Heart left ventricle (tissue), 16 donors: ENCODE measurements at regions not wholly inside any gene's neighbourhood (a gene's known extent, or its start where the extent isn't known, plus 50 kb on each side); places are given as distances from the start of the nearest gene placed in this dataset.

ENCODE experiments used
- ATAC-seq, 4 donors: fragments of 200-7000 bp; cut with Tn5 transposase; one replicate each; pipeline ENCODE4 v1.9.1; 2020 to 2022; ENCODE audit warnings: moderate library complexity in 4 of 4, mild to moderate bottlenecking in 3 of 4, moderate number of reproducible peaks in 1 of 4
- DNase-seq, 5 donors: peaks; one replicate each; pipeline ENCODE4 v3.0.0-alpha.2; 2020
- H3K27ac ChIP-seq, 12 donors: fragments of 200-600 bp; sonication (generic) in 4 of 12; one replicate each; pipeline versions ENCODE4 v1.5.0 to v1.8.0; 2016 to 2022; ENCODE audit warnings: mild to moderate bottlenecking in 2 of 12
- H3K27me3 ChIP-seq, 9 donors: fragments of 200-600 bp; sonication (generic) in 2 of 9; one replicate each; pipeline versions ENCODE4 v1.5.1 to v1.8.0; 2016 to 2022; ENCODE audit warnings: mild to moderate bottlenecking in 3 of 9
- H3K36me3 ChIP-seq, 9 donors: fragments of 200-600 bp; sonication (generic) in 2 of 9; one replicate each; pipeline versions ENCODE4 v1.5.0 to v1.8.0; 2018 to 2022; ENCODE audit warnings: mild to moderate bottlenecking in 2 of 9
- H3K4me1 ChIP-seq, 12 donors: fragments of 200-600 bp; sonication (generic) in 4 of 12; one replicate each; pipeline versions ENCODE4 v1.5.0 to v1.8.0; 2016 to 2022; ENCODE audit warnings: mild to moderate bottlenecking in 3 of 12
- H3K4me3 ChIP-seq, 12 donors: fragments of 200-600 bp; sonication (generic) in 4 of 12; one replicate each; pipeline versions ENCODE4 v1.5.0 to v1.8.0; 2017 to 2022; ENCODE audit warnings: mild to moderate bottlenecking in 9 of 12, moderate library complexity in 4 of 12
- H3K9me3 ChIP-seq, 12 donors: fragments of 200-600 bp; sonication (generic) in 4 of 12; one replicate each; pipeline versions ENCODE4 v1.5.0 to v1.8.0; 2016 to 2022; ENCODE audit warnings: mild to moderate bottlenecking in 1 of 12
- POLR2A ChIP-seq, 2 donors: fragments of 450-650 bp; IDR thresholded peaks; one replicate each; pipeline ENCODE4 v1.6.1; 2017; ENCODE audit warnings: antibody characterized with exemption in 2 of 2, mild to moderate bottlenecking in 2 of 2, moderate library complexity in 2 of 2
- WGBS, 4 donors: extraction: QIAGEN DNeasy Blood & Tissue Kit in 2 of 4; methylation state at CpG; one replicate each; pipeline versions ENCODE4 v1.1.5 to v1.1.7; 2013 to 2018; 5-methylcytosine and 5-hydroxymethylcytosine counted together
- intact Hi-C, 10 donors: fragments of 100-400 bp; cut with DNase I; formaldehyde crosslinking; loops; one replicate each; pipeline versions ENCODE4 v1.11.1 to v1.14.2; 2022
- TF ChIP-seq, protein P1 (sequence below), 12 donors: fragments of 200-600 bp; sonication (generic) in 4 of 12; IDR thresholded peaks; one replicate each; pipeline versions ENCODE4 v1.5.0 to v1.8.0; 2018 to 2022; ENCODE audit warnings: antibody characterized with exemption in 12 of 12, mild to moderate bottlenecking in 5 of 12
- donor health status: ischemic (EF 13 %, LVEDD 7.1; RV severe dilation, severe dysfunction).
- donor health status: healthy with polysubstance abuse.
- donor health status: DM: no; HTN: yes; CAD: no.
- donor health status: DM: no; HTN: no; CAD: no.
- donor health status: ischemic (EF 25% LVEDD 6.9; RV normal size, moderate dysfunction).
- donor health status: ischemic (EF 25% LVEDD 5.7; RV mildly dilated, moderate dysfunction).
- donor health status: healthy.
- donor health status: DM: yes; HTN: yes; CAD: no.
- donor health status: ischemic (EF 35%, LVEDD 5.7; RV mildly dilated, moderate dysfunction).
- donor health status: nonischemic (EF 11% LVEDD 7.7; RV severe dilation, severe dysfunction).
- donor health status: DM: yes; HTN: yes; CAD: no.
- donor health status: PGD.
- donor health status: ischemic (EF 29% LVEDD 5.4; RV normal size, mild dysfunction).
- donor health status: nonischemic (EF 23%, LVEDD 6.1; RV moderate dilation, normal function).

DNA sequence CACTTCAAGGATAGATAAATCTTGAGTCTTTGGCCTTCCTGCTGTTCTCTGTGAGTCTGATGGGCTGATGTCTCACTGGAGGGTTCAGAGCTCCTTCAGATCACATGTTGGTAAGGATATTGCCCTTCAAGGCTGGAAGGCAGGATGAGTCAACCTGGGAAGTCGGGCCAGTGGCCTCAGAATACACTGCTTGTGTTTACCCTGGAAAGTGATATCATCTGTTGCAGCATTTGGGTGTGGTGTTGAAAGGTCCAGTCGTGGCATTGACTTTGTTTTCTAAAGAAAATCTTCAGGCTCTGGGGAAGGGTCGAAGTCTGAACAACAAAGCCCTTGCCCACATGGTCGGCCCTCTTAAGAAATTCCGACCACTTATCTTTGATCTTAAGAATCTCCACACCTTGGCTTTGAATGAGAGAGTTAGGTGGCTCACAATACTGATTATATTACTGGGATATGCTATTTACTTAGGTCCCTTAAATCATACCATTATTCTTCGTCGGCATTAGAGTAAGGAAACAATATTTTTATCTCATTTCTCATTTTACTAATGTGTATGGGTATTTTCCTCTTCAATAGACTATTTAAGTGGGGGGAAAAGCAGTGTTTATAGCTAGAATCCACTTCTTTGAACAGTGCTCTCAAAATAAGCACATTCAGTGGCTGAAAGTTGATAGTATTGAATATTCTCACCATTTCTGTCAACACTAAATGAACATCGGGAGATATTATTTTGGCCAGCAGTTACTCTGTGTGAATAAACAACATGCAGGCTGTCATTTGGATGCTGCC is 303.9 kb upstream of the RASGRP1 start:
- 71 to 83% (median 75%) methylated on average over 8 of the region's 8 CpGs for WGBS, 4 donors
- no peaks in the 10 kb centered on the region for H3K27me3 ChIP-seq
- no peak overlapping the region for H3K27ac ChIP-seq
- H3K4me3 ChIP-seq: no peak overlapping the region
- peaks cover 0 to 7% (median 0%) of the 10 kb centered on the region in 12 donors for H3K9me3 ChIP-seq
- DNase-seq: peak in 2 of 5 donors; percentile 22 to 34
- peak in 2 of 4 donors; percentile 28 to 38 for ATAC-seq
- TF ChIP-seq, protein P1, sequence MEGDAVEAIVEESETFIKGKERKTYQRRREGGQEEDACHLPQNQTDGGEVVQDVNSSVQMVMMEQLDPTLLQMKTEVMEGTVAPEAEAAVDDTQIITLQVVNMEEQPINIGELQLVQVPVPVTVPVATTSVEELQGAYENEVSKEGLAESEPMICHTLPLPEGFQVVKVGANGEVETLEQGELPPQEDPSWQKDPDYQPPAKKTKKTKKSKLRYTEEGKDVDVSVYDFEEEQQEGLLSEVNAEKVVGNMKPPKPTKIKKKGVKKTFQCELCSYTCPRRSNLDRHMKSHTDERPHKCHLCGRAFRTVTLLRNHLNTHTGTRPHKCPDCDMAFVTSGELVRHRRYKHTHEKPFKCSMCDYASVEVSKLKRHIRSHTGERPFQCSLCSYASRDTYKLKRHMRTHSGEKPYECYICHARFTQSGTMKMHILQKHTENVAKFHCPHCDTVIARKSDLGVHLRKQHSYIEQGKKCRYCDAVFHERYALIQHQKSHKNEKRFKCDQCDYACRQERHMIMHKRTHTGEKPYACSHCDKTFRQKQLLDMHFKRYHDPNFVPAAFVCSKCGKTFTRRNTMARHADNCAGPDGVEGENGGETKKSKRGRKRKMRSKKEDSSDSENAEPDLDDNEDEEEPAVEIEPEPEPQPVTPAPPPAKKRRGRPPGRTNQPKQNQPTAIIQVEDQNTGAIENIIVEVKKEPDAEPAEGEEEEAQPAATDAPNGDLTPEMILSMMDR (IDR thresholded peaks at IDR 0.05): no peak
- TF ChIP-seq POLR2A (IDR thresholded peaks at IDR 0.05): no peak
- H3K4me1 ChIP-seq: peaks cover 0 to 19% (median 4%) of the 10 kb centered on the region in 12 donors
- H3K36me3 ChIP-seq: no peaks in the 10 kb centered on the region
- intact Hi-C loops: no loop called here

DNA sequence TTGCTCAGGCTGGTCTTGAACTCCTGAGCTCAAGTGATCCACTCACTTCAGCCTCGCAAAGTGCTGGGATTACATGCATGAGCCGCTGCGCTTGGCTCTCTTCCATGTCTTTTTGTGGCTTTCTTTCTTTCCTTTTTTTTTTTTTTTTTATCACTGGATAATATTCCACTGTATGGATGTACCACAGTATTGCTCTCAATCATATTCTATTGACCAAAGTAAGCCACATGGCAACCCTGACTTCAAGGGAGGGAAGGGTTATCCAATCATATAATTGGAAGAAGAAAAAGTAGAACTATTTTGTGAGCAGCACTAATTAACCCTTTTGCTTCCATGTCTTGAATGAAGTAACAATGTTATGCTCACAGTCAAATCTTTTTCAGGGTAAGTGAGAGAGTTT is 307.0 kb upstream of the RASGRP1 start:
- intact Hi-C loops: no loop called here
- Histone ChIP-seq H3K27ac (no peak overlapping the region), H3K27me3 (no peaks in the 10 kb centered on the region), H3K4me1 (no peaks in the 10 kb centered on the region), H3K36me3 (no peaks in the 10 kb centered on the region), H3K4me3 (no peak overlapping the region), H3K9me3 (peaks cover 0 to 7% (median 0%) of the 10 kb centered on the region in 12 donors)
- 94 to 96% (median 95%) methylated on average over 3 of the region's 3 CpGs for WGBS, 4 donors
- TF ChIP-seq, protein P1 (IDR thresholded peaks at IDR 0.05): no peak
- TF ChIP-seq POLR2A (IDR thresholded peaks at IDR 0.05): no peak
- DNase-seq (no peak), ATAC-seq (no peak)

DNA sequence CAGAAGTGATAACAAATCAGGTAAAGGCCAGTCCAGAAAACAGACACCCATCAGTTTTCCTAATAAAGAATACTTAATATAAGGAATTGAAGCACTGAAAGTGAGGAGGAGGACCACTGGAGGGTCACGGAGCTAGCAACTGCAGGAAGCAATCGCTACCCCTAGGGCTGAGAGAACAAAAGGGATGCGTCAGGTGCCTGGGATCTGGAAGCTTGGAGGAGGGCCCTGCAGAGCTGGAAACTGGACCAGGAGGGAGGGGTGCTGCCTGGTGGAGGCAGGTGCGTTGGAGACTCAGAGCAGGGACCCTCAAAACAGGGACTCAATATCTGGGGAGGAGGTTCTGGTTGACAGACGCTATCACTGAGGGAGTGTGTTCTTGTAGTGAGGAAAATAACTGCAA is 308.1 kb upstream of the RASGRP1 start:
- 88 to 94% (median 90%) methylated on average over 5 of the region's 5 CpGs for WGBS, 4 donors
- TF ChIP-seq POLR2A (IDR thresholded peaks at IDR 0.05): no peak
- TF ChIP-seq, protein P1 (IDR thresholded peaks at IDR 0.05): no peak
- Histone ChIP-seq H3K4me3 (no peak overlapping the region), H3K27me3 (no peaks in the 10 kb centered on the region), H3K36me3 (no peaks in the 10 kb centered on the region), H3K9me3 (peaks cover 0 to 7% (median 0%) of the 10 kb centered on the region in 12 donors), H3K27ac (no peak overlapping the region), H3K4me1 (no peaks in the 10 kb centered on the region)
- DNase-seq (no peak), ATAC-seq (no peak)
- intact Hi-C loops: no loop called here

DNA sequence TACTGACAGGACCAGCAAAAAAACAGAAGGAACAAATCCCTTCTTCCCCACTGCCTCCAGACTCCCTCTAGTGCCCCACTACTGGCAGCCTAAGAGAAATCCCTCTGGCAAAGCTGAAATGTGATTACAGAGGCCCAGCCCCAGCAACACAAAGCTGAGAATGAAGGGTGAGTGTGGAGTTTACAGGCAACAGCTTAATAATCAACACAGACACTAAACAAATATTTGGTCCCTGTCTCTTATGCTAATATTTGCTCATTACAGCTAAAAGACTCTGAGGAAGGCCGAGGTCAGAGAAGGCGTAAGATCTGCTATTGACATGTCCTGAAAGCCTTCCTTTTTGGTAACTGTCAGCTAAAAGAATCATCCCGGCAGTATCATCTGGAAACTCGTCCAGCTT is 308.5 kb upstream of the RASGRP1 start:
- ATAC-seq: no peak

More for the DNA sequence above, 308.5 kb upstream of the RASGRP1 start:
- Histone ChIP-seq H3K27ac (no peak overlapping the region), H3K36me3 (no peaks in the 10 kb centered on the region), H3K9me3 (peaks cover 0 to 7% (median 0%) of the 10 kb centered on the region in 12 donors), H3K4me3 (no peak overlapping the region), H3K4me1 (no peaks in the 10 kb centered on the region), H3K27me3 (no peaks in the 10 kb centered on the region)
- intact Hi-C loops: no loop called here
- no peak for DNase-seq
- TF ChIP-seq, protein P1 (IDR thresholded peaks at IDR 0.05): no peak
- no peak for TF ChIP-seq POLR2A (IDR thresholded peaks at IDR 0.05)
- 73 to 82% (median 76%) methylated on average over 4 of the region's 4 CpGs for WGBS, 4 donors
